ENCODE measurements at regions not wholly inside any gene's neighbourhood (a gene's known extent, or its start where the extent isn't known, plus 50 kb on each side); places are given as distances from the start of the nearest gene placed in this dataset.

DNA sequence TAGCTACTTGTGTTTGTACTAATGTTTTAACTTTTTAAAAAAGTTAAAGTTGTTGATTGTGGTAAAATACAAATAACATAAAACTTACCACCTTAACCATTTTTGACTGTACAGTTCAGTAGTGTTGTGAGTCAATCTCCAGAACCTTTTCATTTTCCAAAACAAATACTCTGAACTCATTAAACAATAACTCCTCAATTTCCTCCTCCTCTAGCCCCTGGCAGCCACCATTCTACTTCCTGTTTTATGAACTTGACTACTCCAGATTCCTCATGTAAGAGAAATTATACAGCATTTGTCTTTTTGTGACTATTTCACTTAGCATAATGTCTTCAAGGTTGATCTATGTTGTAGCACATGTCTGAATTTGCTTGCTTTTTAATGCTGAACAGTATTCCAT lies 299.1 kb upstream of the AMIGO2 start:
- no peak overlapping the region for H3K4me3 ChIP-seq
- DNase-seq (ENCODE audit: low read depth, low spot score) (no peak), FAIRE-seq (no peak), ATAC-seq (no peak)
- no TSS peak for BruUV-seq (replicated peaks)
- SMC1A ChIA-PET (ENCODE audit: uncharacterized antibody, unreplicated experiment): no interaction called here
- H3K27ac ChIP-seq (ENCODE audit: control insufficient read depth, insufficient read depth): no peak overlapping the region
- no peaks in the 10 kb centered on the region for H3K27me3 ChIP-seq (replicated peaks in 1 of 2; ENCODE audit: control insufficient read depth in 2 of 2, insufficient read depth in 2 of 2, low read length in 1 of 2)
- POLR2A ChIA-PET: no interaction called here
- in situ Hi-C loops (cut with MboI): no loop called here
- RAD21 ChIA-PET (ENCODE audit: unreplicated experiment): no interaction called here
- no peak overlapping the region for H3K4me2 ChIP-seq (ENCODE audit: control insufficient read depth, insufficient read depth)
- H3K4me1 ChIP-seq (ENCODE audit: control insufficient read depth, insufficient read depth, low read length): no peaks in the 10 kb centered on the region
- no peak overlapping the region for H3K9ac ChIP-seq (ENCODE audit: control insufficient read depth, insufficient read depth, low read length)
- H3K9me3 ChIP-seq (replicated peaks; ENCODE audit: control insufficient read depth, insufficient read depth, low read length): no peaks in the 10 kb centered on the region
- TF ChIP-seq, protein P1, sequence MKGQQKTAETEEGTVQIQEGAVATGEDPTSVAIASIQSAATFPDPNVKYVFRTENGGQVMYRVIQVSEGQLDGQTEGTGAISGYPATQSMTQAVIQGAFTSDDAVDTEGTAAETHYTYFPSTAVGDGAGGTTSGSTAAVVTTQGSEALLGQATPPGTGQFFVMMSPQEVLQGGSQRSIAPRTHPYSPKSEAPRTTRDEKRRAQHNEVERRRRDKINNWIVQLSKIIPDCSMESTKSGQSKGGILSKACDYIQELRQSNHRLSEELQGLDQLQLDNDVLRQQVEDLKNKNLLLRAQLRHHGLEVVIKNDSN (IDR thresholded peaks at IDR 0.05; ENCODE audit: borderline replicate concordance, extremely low read length, insufficient read depth, low read depth, low read length): no peak
- TF ChIP-seq FOXM1 (IDR thresholded peaks at IDR 0.05; ENCODE audit: low read depth, low read length) (no peak), PAX8 (IDR thresholded peaks at IDR 0.05) (no peak), SREBF1 (IDR thresholded peaks at IDR 0.05; ENCODE audit: low read length) (no peak), MXI1 (IDR thresholded peaks at IDR 0.05; ENCODE audit: low read depth, low read length) (no peak), CBFB (IDR thresholded peaks at IDR 0.05; ENCODE audit: low read depth) (no peak)
- TF ChIP-seq, protein P2, sequence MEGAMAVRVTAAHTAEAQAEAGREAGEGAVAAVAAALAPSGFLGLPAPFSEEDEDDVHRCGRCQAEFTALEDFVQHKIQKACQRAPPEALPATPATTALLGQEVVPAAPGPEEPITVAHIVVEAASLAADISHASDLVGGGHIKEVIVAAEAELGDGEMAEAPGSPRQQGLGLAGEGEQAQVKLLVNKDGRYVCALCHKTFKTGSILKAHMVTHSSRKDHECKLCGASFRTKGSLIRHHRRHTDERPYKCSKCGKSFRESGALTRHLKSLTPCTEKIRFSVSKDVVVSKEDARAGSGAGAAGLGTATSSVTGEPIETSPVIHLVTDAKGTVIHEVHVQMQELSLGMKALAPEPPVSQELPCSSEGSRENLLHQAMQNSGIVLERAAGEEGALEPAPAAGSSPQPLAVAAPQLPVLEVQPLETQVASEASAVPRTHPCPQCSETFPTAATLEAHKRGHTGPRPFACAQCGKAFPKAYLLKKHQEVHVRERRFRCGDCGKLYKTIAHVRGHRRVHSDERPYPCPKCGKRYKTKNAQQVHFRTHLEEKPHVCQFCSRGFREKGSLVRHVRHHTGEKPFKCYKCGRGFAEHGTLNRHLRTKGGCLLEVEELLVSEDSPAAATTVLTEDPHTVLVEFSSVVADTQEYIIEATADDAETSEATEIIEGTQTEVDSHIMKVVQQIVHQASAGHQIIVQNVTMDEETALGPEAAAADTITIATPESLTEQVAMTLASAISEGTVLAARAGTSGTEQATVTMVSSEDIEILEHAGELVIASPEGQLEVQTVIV (IDR thresholded peaks at IDR 0.05; ENCODE audit: borderline replicate concordance, partially characterized antibody): no peak
- TF ChIP-seq, protein P3, sequence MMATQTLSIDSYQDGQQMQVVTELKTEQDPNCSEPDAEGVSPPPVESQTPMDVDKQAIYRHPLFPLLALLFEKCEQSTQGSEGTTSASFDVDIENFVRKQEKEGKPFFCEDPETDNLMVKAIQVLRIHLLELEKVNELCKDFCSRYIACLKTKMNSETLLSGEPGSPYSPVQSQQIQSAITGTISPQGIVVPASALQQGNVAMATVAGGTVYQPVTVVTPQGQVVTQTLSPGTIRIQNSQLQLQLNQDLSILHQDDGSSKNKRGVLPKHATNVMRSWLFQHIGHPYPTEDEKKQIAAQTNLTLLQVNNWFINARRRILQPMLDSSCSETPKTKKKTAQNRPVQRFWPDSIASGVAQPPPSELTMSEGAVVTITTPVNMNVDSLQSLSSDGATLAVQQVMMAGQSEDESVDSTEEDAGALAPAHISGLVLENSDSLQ (IDR thresholded peaks at IDR 0.05): no peak
- intact Hi-C loops (cut with micrococcal nuclease; ENCODE audit: unreplicated experiment): no loop called here
- no peaks in the 10 kb centered on the region for H3K36me3 ChIP-seq (ENCODE audit: control insufficient read depth in 2 of 2, insufficient read depth in 2 of 2, low read length in 1 of 2)
- no peaks in the 10 kb centered on the region for H3K79me2 ChIP-seq (ENCODE audit: control insufficient read depth, insufficient read depth, low read length)
- no peak overlapping the region for H2AFZ ChIP-seq (ENCODE audit: control insufficient read depth, low read depth, low read length)
- CTCF ChIA-PET: no interaction called here
- H4K20me1 ChIP-seq (ENCODE audit: control insufficient read depth, insufficient read depth): no peaks in the 10 kb centered on the region

Measured in GM12878 (cell line).